Esophagus squamous epithelium (tissue), 5 donors: ENCODE measurements at regions not wholly inside any gene's neighbourhood (a gene's known extent, or its start where the extent isn't known, plus 50 kb on each side); places are given as distances from the start of the nearest gene placed in this dataset.

Source experiments
- DNase-seq: peaks from one replicate; lab custom pipeline; 2025; lab: John Stamatoyannopoulos, UW
- H3K27ac ChIP-seq, 4 donors: fragments of 200-600 bp; sonication (generic); one replicate each; pipeline ENCODE4 v1.5.1; 2016 to 2019; ENCODE audit warnings: mild to moderate bottlenecking in 1 of 4
- H3K27me3 ChIP-seq, 4 donors: fragments of 200-600 bp; sonication (generic); 1 replicate in 3 of 4; 2 replicates in 1 of 4; pipeline versions ENCODE4 v1.5.1 to v1.6.0; 2017 to 2021; ENCODE audit warnings: antibody characterized with exemption in 1 of 4
- H3K36me3 ChIP-seq, 3 donors: fragments of 200-600 bp; sonication (generic); one replicate each; pipeline ENCODE4 v1.5.1; 2016 to 2019
- H3K4me1 ChIP-seq, 3 donors: fragments of 200-600 bp; sonication (generic); one replicate each; pipeline ENCODE4 v1.5.1; 2017 to 2019
- H3K4me3 ChIP-seq, 4 donors: fragments of 200-600 bp; sonication (generic); 1 replicate in 3 of 4; 2 replicates in 1 of 4; pipeline ENCODE4 v1.5.1; 2016 to 2019; ENCODE audit warnings: mild to moderate bottlenecking in 2 of 4, moderate library complexity in 1 of 4
- H3K9me3 ChIP-seq, 3 donors: fragments of 200-600 bp; sonication (generic); one replicate each; pipeline ENCODE4 v1.5.1; 2016 to 2019
- POLR2A ChIP-seq, 4 donors: fragments of 450-650 bp; IDR thresholded peaks; one replicate each; pipeline ENCODE4 v1.6.1; 2017; ENCODE audit warnings: antibody characterized with exemption in 4 of 4, mild to moderate bottlenecking in 4 of 4, moderate library complexity in 3 of 4
- WGBS, 2 donors: methylation state at CpG; one replicate each; pipeline ENCODE4 v1.1.5; 2018; 5-methylcytosine and 5-hydroxymethylcytosine counted together
- intact Hi-C: fragments of 100-400 bp; cut with DNase I; formaldehyde crosslinking; loops from one replicate; pipeline ENCODE4 v1.15.0; 2022
- TF ChIP-seq, protein P1 (sequence below), 6 experiments: fragments of 450-650 bp in 4 of 6; fragments of 200-600 bp in 2 of 6; sonication (generic) in 2 of 6; IDR thresholded peaks; one replicate each; pipeline ENCODE4 v1.5.1; 2016 to 2019; ENCODE audit warnings: antibody characterized with exemption in 6 of 6, mild to moderate bottlenecking in 4 of 6, moderate library complexity in 4 of 6
- donor health status: DM: yes; HTN: yes; CAD: no.

DNA sequence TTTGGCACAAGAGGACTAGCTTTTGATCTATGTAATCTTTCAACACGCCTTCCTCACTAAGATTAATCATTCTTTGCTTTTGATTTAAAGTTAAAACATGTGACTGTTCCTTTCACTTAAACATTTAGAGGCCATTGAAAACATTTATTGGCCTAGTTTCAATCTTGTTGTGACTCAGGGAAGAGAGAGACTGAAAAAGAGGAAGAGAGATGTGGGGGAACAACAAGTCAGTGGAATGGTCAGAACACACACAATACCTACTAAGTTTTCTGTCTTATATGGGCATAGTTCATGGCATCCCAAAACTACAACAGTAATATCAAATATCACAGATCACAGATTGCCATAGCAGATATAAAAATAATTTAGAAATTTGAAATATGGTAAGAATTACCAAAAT is 812.9 kb upstream of the AGA start:
- intact Hi-C loops, result no loop called here
- H3K4me1 ChIP-seq, result no peaks in the 10 kb centered on the region
- no peak overlapping the region for H3K27ac ChIP-seq
- H3K9me3 ChIP-seq, result no peaks in the 10 kb centered on the region
- no peak for DNase-seq
- 9 to 55% methylated on average over 1 of the region's 1 CpG for WGBS, 2 donors
- H3K4me3 ChIP-seq, result no peak overlapping the region
- no peaks in the 10 kb centered on the region for H3K27me3 ChIP-seq
- TF ChIP-seq, protein P1, sequence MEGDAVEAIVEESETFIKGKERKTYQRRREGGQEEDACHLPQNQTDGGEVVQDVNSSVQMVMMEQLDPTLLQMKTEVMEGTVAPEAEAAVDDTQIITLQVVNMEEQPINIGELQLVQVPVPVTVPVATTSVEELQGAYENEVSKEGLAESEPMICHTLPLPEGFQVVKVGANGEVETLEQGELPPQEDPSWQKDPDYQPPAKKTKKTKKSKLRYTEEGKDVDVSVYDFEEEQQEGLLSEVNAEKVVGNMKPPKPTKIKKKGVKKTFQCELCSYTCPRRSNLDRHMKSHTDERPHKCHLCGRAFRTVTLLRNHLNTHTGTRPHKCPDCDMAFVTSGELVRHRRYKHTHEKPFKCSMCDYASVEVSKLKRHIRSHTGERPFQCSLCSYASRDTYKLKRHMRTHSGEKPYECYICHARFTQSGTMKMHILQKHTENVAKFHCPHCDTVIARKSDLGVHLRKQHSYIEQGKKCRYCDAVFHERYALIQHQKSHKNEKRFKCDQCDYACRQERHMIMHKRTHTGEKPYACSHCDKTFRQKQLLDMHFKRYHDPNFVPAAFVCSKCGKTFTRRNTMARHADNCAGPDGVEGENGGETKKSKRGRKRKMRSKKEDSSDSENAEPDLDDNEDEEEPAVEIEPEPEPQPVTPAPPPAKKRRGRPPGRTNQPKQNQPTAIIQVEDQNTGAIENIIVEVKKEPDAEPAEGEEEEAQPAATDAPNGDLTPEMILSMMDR (IDR thresholded peaks at IDR 0.05), result no peak
- TF ChIP-seq POLR2A (IDR thresholded peaks at IDR 0.05), result no peak
- H3K36me3 ChIP-seq, result no peaks in the 10 kb centered on the region

DNA sequence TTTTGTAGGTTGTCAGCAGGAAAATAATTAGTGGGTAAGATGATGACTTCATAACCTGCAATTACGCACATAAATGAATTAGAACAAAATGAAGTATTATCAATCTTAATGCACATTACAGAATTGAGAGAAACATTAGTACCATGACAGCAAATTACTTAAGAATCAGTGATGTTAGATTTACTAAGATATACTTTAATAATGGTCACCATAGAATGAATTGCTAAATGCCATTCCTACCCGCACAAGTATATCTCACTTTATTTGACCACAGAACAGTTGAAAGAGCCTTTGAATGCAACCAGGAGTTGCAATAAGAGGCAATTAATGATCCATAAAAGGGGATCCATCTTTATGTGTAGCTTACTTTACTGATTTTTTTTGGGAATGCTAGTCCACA is 816.4 kb upstream of the AGA start:
- Histone ChIP-seq H3K27me3 (no peaks in the 10 kb centered on the region), H3K36me3 (no peaks in the 10 kb centered on the region), H3K9me3 (no peaks in the 10 kb centered on the region), H3K4me1 (no peaks in the 10 kb centered on the region), H3K27ac (no peak overlapping the region), H3K4me3 (no peak overlapping the region)
- intact Hi-C loops, result no loop called here
- DNase-seq, result no peak
- WGBS, 2 donors, result 86 to 91% methylated on average over 2 of the region's 2 CpGs
- TF ChIP-seq, protein P1 (IDR thresholded peaks at IDR 0.05), result no peak
- TF ChIP-seq POLR2A (IDR thresholded peaks at IDR 0.05), result no peak

DNA sequence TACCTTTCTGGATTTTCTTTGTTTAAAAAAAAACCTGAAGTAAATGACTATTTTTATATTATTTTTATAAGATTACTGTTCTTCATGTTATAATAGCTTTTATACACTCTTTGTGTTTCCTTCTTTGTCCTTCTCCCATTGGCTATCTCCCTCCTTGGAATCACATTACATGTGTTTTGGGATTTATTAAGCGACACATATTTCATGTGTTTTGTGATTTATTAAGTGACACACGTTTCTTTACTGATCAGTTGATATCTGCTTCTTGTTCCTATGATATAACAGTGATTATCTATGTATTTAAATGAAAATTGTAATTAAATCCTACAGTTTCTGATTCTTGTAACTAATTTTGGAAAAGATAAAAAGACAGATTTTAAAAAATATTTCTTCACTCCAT is 817.3 kb upstream of the AGA start:
- H3K9me3 ChIP-seq, result no peaks in the 10 kb centered on the region
- intact Hi-C loops, result no loop called here
- no peak overlapping the region for H3K4me3 ChIP-seq
- 51 to 52% methylated on average over 2 of the region's 2 CpGs for WGBS, 2 donors
- DNase-seq, result no peak
- H3K4me1 ChIP-seq, result no peaks in the 10 kb centered on the region
- H3K36me3 ChIP-seq, result no peaks in the 10 kb centered on the region
- H3K27ac ChIP-seq, result no peak overlapping the region
- TF ChIP-seq POLR2A (IDR thresholded peaks at IDR 0.05), result no peak
- TF ChIP-seq, protein P1 (IDR thresholded peaks at IDR 0.05), result no peak
- no peaks in the 10 kb centered on the region for H3K27me3 ChIP-seq

DNA sequence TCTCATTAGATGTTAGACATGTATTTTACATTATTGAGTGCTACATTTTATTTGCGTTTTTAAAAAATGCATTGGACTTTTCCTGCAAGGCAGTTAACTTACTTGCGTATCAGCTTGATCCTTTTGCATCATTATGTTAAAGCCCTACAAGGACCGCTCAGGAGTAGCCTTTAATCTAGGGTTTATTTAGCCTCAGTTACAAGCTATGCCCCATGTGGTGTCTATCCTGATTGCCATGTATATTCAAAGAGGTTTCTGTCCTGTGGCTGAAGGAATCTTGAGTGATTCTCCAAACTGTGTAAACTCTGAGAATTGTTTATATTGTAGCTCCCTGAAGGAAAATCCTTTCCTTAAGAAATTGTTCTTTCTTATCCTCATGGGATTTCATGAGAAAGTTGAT is 821.8 kb upstream of the AGA start:
- no peaks in the 10 kb centered on the region for H3K27me3 ChIP-seq
- 74 to 82% methylated on average over 3 of the region's 3 CpGs for WGBS, 2 donors
- DNase-seq, result no peak
- no peaks in the 10 kb centered on the region for H3K9me3 ChIP-seq
- H3K27ac ChIP-seq, result no peak overlapping the region
- no peaks in the 10 kb centered on the region for H3K36me3 ChIP-seq
- H3K4me1 ChIP-seq, result no peaks in the 10 kb centered on the region
- intact Hi-C loops, result no loop called here
- H3K4me3 ChIP-seq, result no peak overlapping the region
- TF ChIP-seq POLR2A (IDR thresholded peaks at IDR 0.05), result no peak
- TF ChIP-seq, protein P1 (IDR thresholded peaks at IDR 0.05), result no peak

DNA sequence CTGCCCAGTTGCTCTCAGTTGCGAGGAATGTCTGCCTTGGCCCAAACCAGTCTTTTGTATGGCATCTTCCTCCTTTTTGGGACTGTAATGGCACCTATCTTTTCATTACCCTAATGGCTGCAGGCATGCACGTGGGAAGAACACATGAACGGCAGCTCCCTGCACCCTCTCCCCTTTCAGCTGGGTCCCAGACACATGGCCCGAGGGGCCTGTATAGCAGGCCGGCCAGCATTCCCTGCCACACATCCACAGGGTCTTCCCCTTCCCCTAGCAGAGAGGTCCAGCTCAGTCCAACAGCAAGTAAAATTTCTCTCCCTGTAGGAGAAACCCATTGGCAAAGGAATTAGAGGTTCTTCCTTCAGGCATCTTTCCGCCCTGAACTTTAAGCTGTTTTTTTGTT is 829.1 kb upstream of the AGA start:
- H3K36me3 ChIP-seq, result no peaks in the 10 kb centered on the region
- DNase-seq, result no peak
- intact Hi-C loops, result no loop called here
- no peak for TF ChIP-seq POLR2A (IDR thresholded peaks at IDR 0.05)
- TF ChIP-seq, protein P1 (IDR thresholded peaks at IDR 0.05), result no peak
- H3K4me3 ChIP-seq, result no peak overlapping the region
- no peak overlapping the region for H3K27ac ChIP-seq
- no peaks in the 10 kb centered on the region for H3K27me3 ChIP-seq
- no peaks in the 10 kb centered on the region for H3K9me3 ChIP-seq
- WGBS, 2 donors, result 78 to 86% methylated on average over 5 to 6 of the region's 6 CpGs
- H3K4me1 ChIP-seq, result no peaks in the 10 kb centered on the region
